GM06990 (cell line): ENCODE measurements at regions not wholly inside any gene's neighbourhood (a gene's known extent, or its start where the extent isn't known, plus 50 kb on each side); places are given as distances from the start of the nearest gene placed in this dataset.

Experiments
- DNase-seq: peaks from one replicate; pipeline ENCODE4 v3.0.0-alpha.2; 2011; ENCODE audit not compliant: insufficient read length; ENCODE audit errors: extremely low read depth
- H3K27me3 ChIP-seq: replicated peaks from 2 replicates; pipeline ENCODE4 v1.6.0; 2011; ENCODE audit warnings: low read length; ENCODE audit not compliant: control insufficient read depth, insufficient read depth
- H3K36me3 ChIP-seq: 2 replicates; pipeline ENCODE4 v1.5.1; 2011; ENCODE audit warnings: low read length; ENCODE audit not compliant: control insufficient read depth, insufficient read depth
- H3K4me3 ChIP-seq: replicated peaks from 2 replicates; pipeline ENCODE4 v1.5.1; 2011; ENCODE audit warnings: low read depth, mild to moderate bottlenecking, control low read depth, low read length
- TF ChIP-seq, protein P1 (sequence below): IDR thresholded peaks from 2 replicates; pipeline ENCODE4 v1.5.1; 2011; ENCODE audit warnings: low read length, control low read depth, mild to moderate bottlenecking, inconsistent platforms; ENCODE audit not compliant: insufficient read depth, poor library complexity, severe bottlenecking

DNA sequence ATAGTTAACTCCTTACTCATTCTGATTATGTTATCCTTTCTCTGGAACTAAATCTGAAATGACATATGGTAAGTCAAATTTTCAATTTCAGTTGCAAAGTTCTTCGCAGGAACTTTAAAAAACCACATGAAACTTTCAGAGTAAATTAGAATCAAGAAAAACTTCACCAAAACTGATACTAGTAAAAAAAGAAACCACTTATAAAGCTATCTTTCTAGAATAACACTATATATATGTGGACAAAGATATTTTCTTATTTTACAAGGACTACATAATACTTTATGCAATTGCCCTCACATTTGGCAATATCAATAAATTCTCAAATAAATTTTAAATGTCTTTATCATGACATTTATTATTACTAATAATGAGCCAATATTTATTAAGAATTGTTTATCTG is 1847.1 kb upstream of the NUDT12 start:
- no peaks in the 10 kb centered on the region for H3K27me3 ChIP-seq
- TF ChIP-seq, protein P1, sequence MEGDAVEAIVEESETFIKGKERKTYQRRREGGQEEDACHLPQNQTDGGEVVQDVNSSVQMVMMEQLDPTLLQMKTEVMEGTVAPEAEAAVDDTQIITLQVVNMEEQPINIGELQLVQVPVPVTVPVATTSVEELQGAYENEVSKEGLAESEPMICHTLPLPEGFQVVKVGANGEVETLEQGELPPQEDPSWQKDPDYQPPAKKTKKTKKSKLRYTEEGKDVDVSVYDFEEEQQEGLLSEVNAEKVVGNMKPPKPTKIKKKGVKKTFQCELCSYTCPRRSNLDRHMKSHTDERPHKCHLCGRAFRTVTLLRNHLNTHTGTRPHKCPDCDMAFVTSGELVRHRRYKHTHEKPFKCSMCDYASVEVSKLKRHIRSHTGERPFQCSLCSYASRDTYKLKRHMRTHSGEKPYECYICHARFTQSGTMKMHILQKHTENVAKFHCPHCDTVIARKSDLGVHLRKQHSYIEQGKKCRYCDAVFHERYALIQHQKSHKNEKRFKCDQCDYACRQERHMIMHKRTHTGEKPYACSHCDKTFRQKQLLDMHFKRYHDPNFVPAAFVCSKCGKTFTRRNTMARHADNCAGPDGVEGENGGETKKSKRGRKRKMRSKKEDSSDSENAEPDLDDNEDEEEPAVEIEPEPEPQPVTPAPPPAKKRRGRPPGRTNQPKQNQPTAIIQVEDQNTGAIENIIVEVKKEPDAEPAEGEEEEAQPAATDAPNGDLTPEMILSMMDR: no peak
- H3K4me3 ChIP-seq: no peak overlapping the region
- no peak for DNase-seq
- H3K36me3 ChIP-seq: no peaks in the 10 kb centered on the region

DNA sequence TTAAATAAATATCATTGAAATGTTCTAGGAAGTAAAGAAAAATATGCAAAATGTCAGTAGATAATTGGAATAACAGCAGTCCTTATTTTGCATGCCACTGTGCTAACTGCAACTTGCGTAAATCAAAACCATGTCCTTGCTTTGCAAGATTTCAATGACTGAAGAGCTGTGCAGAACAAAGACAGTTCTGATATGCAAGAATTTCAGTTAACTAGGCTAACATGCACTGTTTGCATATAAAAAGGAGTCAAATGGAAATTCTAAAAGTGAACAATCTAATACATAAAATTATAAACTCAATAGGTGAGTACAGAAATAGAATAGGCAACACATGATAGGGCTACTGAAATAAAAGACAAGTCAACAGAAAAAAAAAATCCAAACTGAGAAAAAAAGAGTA is 1844.6 kb upstream of the NUDT12 start:
- TF ChIP-seq, protein P1: no peak
- Histone ChIP-seq H3K27me3 (no peaks in the 10 kb centered on the region), H3K36me3 (no peaks in the 10 kb centered on the region), H3K4me3 (no peak overlapping the region)
- no peak for DNase-seq

DNA sequence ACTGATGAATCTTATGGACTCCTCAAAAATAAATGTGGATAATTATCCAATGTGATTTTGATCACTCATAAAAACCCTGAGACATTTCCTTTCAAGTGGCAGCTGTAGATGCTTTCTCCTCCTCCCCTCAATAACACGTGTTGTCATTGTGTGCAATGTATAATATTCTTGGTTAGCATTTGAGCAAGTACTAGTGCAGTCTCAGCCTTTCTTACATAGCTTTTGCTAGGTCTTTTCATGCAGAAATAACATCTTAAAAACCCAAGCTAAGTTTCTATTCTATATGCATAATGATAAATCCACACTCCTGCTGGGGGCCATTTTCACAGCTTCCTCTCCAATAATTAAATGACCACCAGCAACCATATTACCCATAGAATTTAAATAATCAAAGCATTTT is 1835.2 kb upstream of the NUDT12 start:
- DNase-seq: no peak
- H3K36me3 ChIP-seq: no peaks in the 10 kb centered on the region
- TF ChIP-seq, protein P1: no peak
- H3K27me3 ChIP-seq: no peaks in the 10 kb centered on the region
- no peak overlapping the region for H3K4me3 ChIP-seq

DNA sequence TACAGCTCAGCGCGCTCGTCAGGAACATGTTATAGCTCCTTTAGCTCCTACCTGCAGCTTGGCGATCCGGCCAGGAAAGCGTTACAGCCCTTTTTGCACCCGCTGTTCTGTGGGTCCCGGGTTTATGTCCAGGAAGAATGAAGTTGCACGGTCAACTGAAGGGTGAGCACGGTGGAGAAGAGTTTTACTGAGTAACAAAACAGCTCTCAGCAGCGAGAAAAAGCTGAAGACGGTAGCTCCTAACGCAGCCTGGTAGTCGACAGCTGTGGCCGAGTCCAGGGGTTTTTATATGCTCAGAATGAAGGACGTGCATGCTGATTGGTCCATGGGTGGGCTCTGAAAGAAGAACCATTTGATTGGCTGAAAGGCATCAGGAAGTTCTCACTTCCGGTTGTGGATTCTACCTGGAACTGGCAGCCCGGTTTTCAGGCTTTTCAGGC is 1830.1 kb upstream of the NUDT12 start:
- TF ChIP-seq, protein P1: no peak
- H3K4me3 ChIP-seq: no peak overlapping the region
- DNase-seq: no peak
- H3K27me3 ChIP-seq: no peaks in the 10 kb centered on the region
- no peaks in the 10 kb centered on the region for H3K36me3 ChIP-seq

DNA sequence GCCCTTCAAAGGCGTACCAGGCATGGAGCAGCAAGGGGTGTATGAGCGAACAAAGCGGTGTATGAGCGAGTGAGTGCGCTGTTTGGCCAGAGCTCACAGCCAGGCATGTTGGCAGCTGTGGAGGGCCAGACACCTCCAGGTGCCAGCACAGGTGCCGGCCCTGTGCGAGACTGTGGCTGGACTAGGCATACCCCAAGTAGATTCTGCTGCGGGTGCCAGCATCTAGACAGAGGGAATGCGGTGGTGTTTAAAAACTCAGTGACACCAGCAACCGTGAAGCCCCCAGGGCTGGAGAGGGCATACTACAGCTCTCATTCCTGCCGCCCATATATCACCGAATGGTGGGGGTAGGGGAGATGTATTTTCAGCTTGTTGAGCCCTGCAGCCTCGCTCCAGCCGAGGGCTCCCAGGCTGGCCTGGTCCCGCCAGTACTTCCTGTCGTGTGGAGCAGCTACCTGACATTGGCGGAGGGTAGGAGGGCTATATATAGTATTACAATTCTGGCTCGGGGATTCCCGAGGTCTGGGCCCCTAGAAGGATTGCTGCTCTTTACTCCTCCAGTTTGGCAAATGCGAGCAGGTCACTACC is 1829.6 kb upstream of the NUDT12 start:
- Histone ChIP-seq H3K4me3 (no peak overlapping the region), H3K27me3 (no peaks in the 10 kb centered on the region), H3K36me3 (no peaks in the 10 kb centered on the region)
- TF ChIP-seq, protein P1: no peak
- DNase-seq: no peak

DNA sequence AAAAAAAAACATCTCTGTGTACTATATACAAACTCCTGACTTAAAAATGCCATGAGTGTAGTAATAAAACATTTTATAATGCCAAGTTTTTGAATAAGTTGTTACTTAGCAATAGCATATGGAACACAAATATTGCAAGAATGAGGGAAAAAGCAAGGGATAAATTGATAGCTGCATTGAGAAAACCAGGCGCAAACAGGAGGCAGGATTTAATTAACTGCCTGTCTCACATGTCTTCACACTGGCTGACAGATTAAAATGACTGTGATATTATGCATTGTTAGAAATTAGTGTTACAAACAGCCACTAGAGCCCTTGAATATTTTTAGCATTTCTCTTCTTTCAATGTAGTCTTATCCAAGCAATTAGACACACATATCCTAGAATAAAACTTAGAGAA is 1817.5 kb upstream of the NUDT12 start:
- Histone ChIP-seq H3K27me3 (no peaks in the 10 kb centered on the region), H3K36me3 (no peaks in the 10 kb centered on the region), H3K4me3 (no peak overlapping the region)
- TF ChIP-seq, protein P1: no peak
- no peak for DNase-seq
